Progenitor cell of endocrine pancreas (in vitro differentiated cells): ENCODE measurements at regions not wholly inside any gene's neighbourhood (a gene's known extent, or its start where the extent isn't known, plus 50 kb on each side); places are given as distances from the start of the nearest gene placed in this dataset.

Source experiments
- DNase-seq: peaks from one replicate; pipeline ENCODE4 v3.0.0; 2021; ENCODE audit warnings: low spot score; ENCODE audit not compliant: unreplicated experiment
- H3K27ac Mint-ChIP-seq: 2 replicates; pipeline ENCODE4 v1.8.0; 2021; ENCODE audit warnings: mild to moderate bottlenecking, moderate library complexity, mixed read lengths
- H3K27me3 Mint-ChIP-seq: 2 replicates; pipeline ENCODE4 v1.8.0; 2021; ENCODE audit warnings: mixed read lengths
- H3K36me3 Mint-ChIP-seq: 2 replicates; pipeline ENCODE4 v1.8.0; 2022; ENCODE audit warnings: mixed read lengths; ENCODE audit not compliant: insufficient read depth
- H3K4me1 Mint-ChIP-seq: 2 replicates; pipeline ENCODE4 v1.8.0; 2021; ENCODE audit warnings: low read depth, mixed read lengths
- H3K4me3 Mint-ChIP-seq: 2 replicates; pipeline ENCODE4 v1.8.0; 2021; ENCODE audit warnings: low read depth, mild to moderate bottlenecking, moderate library complexity, mixed read lengths
- H3K9me3 Mint-ChIP-seq: 2 replicates; pipeline ENCODE4 v1.8.0; 2021; ENCODE audit warnings: low read depth, mixed read lengths
- CTCF ChIP-seq: fragments of 200-600 bp; sonication (generic); IDR thresholded peaks from one replicate; pipeline ENCODE4 v1.5.0; 2021; ENCODE audit warnings: antibody characterized with exemption, mild to moderate bottlenecking; ENCODE audit not compliant: unreplicated experiment

GRCh38 chr5:155189476-155189875, 175.9 kb downstream of the KIF4B start:
- H3K4me1 Mint-ChIP-seq: no peaks in the 10 kb centered on the region
- DNase-seq: no peak

GRCh38 chr5:155189981-155190380, 176.4 kb downstream of the KIF4B start:
- H3K36me3 Mint-ChIP-seq: no peaks in the 10 kb centered on the region
- no peak overlapping the region for H3K4me3 Mint-ChIP-seq
- no peak for DNase-seq
- no peaks in the 10 kb centered on the region for H3K4me1 Mint-ChIP-seq
- no peak overlapping the region for H3K27ac Mint-ChIP-seq
- H3K9me3 Mint-ChIP-seq: no peaks in the 10 kb centered on the region
- no peak for TF ChIP-seq CTCF
- peaks cover 5% of the 10 kb centered on the region for H3K27me3 Mint-ChIP-seq

More at GRCh38 chr5:155189476-155189875, 175.9 kb downstream of the KIF4B start:
- no peak for TF ChIP-seq CTCF
- peaks cover 5% of the 10 kb centered on the region for H3K27me3 Mint-ChIP-seq
- H3K36me3 Mint-ChIP-seq: no peaks in the 10 kb centered on the region
- no peak overlapping the region for H3K27ac Mint-ChIP-seq
- H3K4me3 Mint-ChIP-seq: no peak overlapping the region
- H3K9me3 Mint-ChIP-seq: no peaks in the 10 kb centered on the region

GRCh38 chr5:155193029-155193428, 179.5 kb downstream of the KIF4B start:
- no peak for DNase-seq
- Mint-ChIP-seq H3K27ac (no peak overlapping the region), H3K27me3 (peaks cover 3% of the 10 kb centered on the region), H3K9me3 (no peaks in the 10 kb centered on the region), H3K4me3 (no peak overlapping the region), H3K36me3 (no peaks in the 10 kb centered on the region), H3K4me1 (no peaks in the 10 kb centered on the region)
- no peak for TF ChIP-seq CTCF

GRCh38 chr5:155193483-155194107, 180.0 kb downstream of the KIF4B start:
- no peak overlapping the region for H3K27ac Mint-ChIP-seq
- no peaks in the 10 kb centered on the region for H3K36me3 Mint-ChIP-seq
- H3K4me3 Mint-ChIP-seq: no peak overlapping the region
- no peaks in the 10 kb centered on the region for H3K9me3 Mint-ChIP-seq
- no peaks in the 10 kb centered on the region for H3K4me1 Mint-ChIP-seq
- no peak for DNase-seq
- TF ChIP-seq CTCF: no peak
- peaks cover 3% of the 10 kb centered on the region for H3K27me3 Mint-ChIP-seq

GRCh38 chr5:155200608-155201007, 187.1 kb downstream of the KIF4B start:
- TF ChIP-seq CTCF: no peak
- Mint-ChIP-seq H3K4me1 (no peaks in the 10 kb centered on the region), H3K4me3 (no peak overlapping the region), H3K27me3 (no peaks in the 10 kb centered on the region), H3K27ac (no peak overlapping the region), H3K36me3 (no peaks in the 10 kb centered on the region), H3K9me3 (peaks cover 16% of the 10 kb centered on the region)
- no peak for DNase-seq
